NCI-H1436 treated with DMSO at 0.1 percent for 48 hours (cell line): ENCODE measurements at regions not wholly inside any gene's neighbourhood (a gene's known extent, or its start where the extent isn't known, plus 50 kb on each side); places are given as distances from the start of the nearest gene placed in this dataset.
"Not testable (repeated sequence)": the region's sequence is repeated elsewhere in the genome, so short reads cannot be mapped to it uniquely, and the experiment has no call there.

Source experiments
- DNase-seq: peaks from one replicate; lab custom pipeline; 2025; lab: John Stamatoyannopoulos, UW

GRCh38 chr14:85319101-85319500, 210.8 kb upstream of the FLRT2 start:
- no peak for DNase-seq

- DNase-seq = no peak
Observed at GRCh38 chr14:85319998-85320630, 209.8 kb upstream of the FLRT2 start.

- DNase-seq = no peak
Observed at GRCh38 chr14:85325134-85326017, 204.6 kb upstream of the FLRT2 start.

- no peak for DNase-seq
Observed at GRCh38 chr14:85332401-85332800, 197.5 kb upstream of the FLRT2 start.

- no peak for DNase-seq
Observed at GRCh38 chr14:85333313-85333712, 196.6 kb upstream of the FLRT2 start.

GRCh38 chr14:85333841-85334240, 196.1 kb upstream of the FLRT2 start:
- DNase-seq = no peak

GRCh38 chr14:85334316-85334715, 195.6 kb upstream of the FLRT2 start:
- DNase-seq = no peak

GRCh38 chr14:85336257-85336656, 193.7 kb upstream of the FLRT2 start:
- no peak for DNase-seq

GRCh38 chr14:85336817-85337216, 193.1 kb upstream of the FLRT2 start:
- no peak for DNase-seq

- no peak for DNase-seq
Observed at GRCh38 chr14:85338895-85339294, 191.0 kb upstream of the FLRT2 start.

GRCh38 chr14:85342858-85343607, 186.9 kb upstream of the FLRT2 start:
- DNase-seq = no peak

- no peak for DNase-seq
Observed at GRCh38 chr14:85344171-85344570, 185.8 kb upstream of the FLRT2 start.

- DNase-seq = no peak
Observed at GRCh38 chr14:85344847-85345570, 184.9 kb upstream of the FLRT2 start.

- DNase-seq = no peak
Observed at GRCh38 chr14:85350667-85351066, 179.3 kb upstream of the FLRT2 start.

GRCh38 chr14:85352588-85352987, 177.4 kb upstream of the FLRT2 start:
- DNase-seq = not testable (repeated sequence)

GRCh38 chr14:85357120-85357519, 172.8 kb upstream of the FLRT2 start:
- no peak for DNase-seq

- no peak for DNase-seq
Observed at GRCh38 chr14:85358136-85358785, 171.7 kb upstream of the FLRT2 start.

GRCh38 chr14:85359505-85359904, 170.4 kb upstream of the FLRT2 start:
- no peak for DNase-seq

GRCh38 chr14:85363358-85363757, 166.6 kb upstream of the FLRT2 start:
- no peak for DNase-seq

GRCh38 chr14:85366226-85366625, 163.7 kb upstream of the FLRT2 start:
- no peak for DNase-seq

- no peak for DNase-seq
Observed at GRCh38 chr14:85380881-85381280, 149.1 kb upstream of the FLRT2 start.

GRCh38 chr14:85382341-85382740, 147.6 kb upstream of the FLRT2 start:
- no peak for DNase-seq
